HepG2 (cell line): ENCODE measurements at regions not wholly inside any gene's neighbourhood (a gene's known extent, or its start where the extent isn't known, plus 50 kb on each side); places are given as distances from the start of the nearest gene placed in this dataset.

Experiments used
- ATAC-seq: fragments of 200-7000 bp; cut with Tn5 transposase; 3 replicates; pipeline ENCODE4 v1.9.1; 2020; ENCODE audit warnings: mild to moderate bottlenecking, moderate library complexity
- BruUV-seq: library from RNA; stranded (reverse); fragments of 400-500 nt; replicated peaks from 2 replicates; lab custom pipeline; 2021; lab: Mats Ljungman, UMichigan
- CTCF ChIA-PET: fragments of 300-600 bp; formaldehyde crosslinking; extraction: SDS; loops from one replicate; lab custom pipeline; 2021; ENCODE audit warnings: low total read pairs, inconsistent platforms, low intra/inter-chr PET ratio; lab: Yijun Ruan, JAX
- POLR2A ChIA-PET: fragments of 350-600 bp; sonication (Branson Sonifier 250); formaldehyde crosslinking; loops from one replicate; lab custom pipeline; 2020; ENCODE audit warnings: antibody characterized with exemption, inconsistent platforms; lab: Yijun Ruan, JAX
- DNase-seq: peaks from one replicate; pipeline ENCODE4 v3.0.0-alpha.2; 2015; ENCODE audit warnings: low spot score
- FAIRE-seq: peaks from 3 replicates; lab custom pipeline; 2011; peaks lifted over from hg19 to GRCh38; lab: Jason Lieb, UNC
- H2AFZ ChIP-seq: one replicate; pipeline ENCODE4 v1.6.1; 2011; ENCODE audit warnings: low read length, inconsistent platforms
- H3K27ac ChIP-seq: fragments of 300-600 bp; 3 replicates; pipeline ENCODE4 v1.8.0; 2011; ENCODE audit warnings: mixed run types, mild to moderate bottlenecking, mixed read lengths, low read length, inconsistent platforms; ENCODE audit not compliant: insufficient read depth; ENCODE audit errors: extremely low read length
- H3K27me3 ChIP-seq, 2 experiments: fragments of 200-600 bp in 1 of 2; 2 replicates in 1 of 2; 3 replicates in 1 of 2; pipeline versions ENCODE4 v1.6.0 to v1.8.0; 2011; ENCODE audit warnings: low read length in 2 of 2, mild to moderate bottlenecking in 2 of 2, moderate library complexity in 2 of 2, inconsistent platforms in 1 of 2; ENCODE audit not compliant: insufficient read depth in 2 of 2, control insufficient read depth in 1 of 2
- H3K36me3 ChIP-seq, 2 experiments: fragments of 200-600 bp in 1 of 2; replicated peaks in 1 of 2; 2 replicates in 1 of 2; 3 replicates in 1 of 2; pipeline versions ENCODE4 v1.5.1 to v1.8.0; 2011; ENCODE audit warnings: low read length in 2 of 2, inconsistent platforms in 1 of 2; ENCODE audit not compliant: insufficient read depth in 2 of 2, control insufficient read depth in 1 of 2
- H3K4me1 ChIP-seq: 2 replicates; pipeline ENCODE4 v1.5.1; 2012; ENCODE audit warnings: low read length, inconsistent platforms; ENCODE audit not compliant: insufficient read depth
- H3K4me2 ChIP-seq: 2 replicates; pipeline ENCODE4 v1.6.0; 2011; ENCODE audit warnings: low read depth, low read length, inconsistent platforms
- H3K4me3 ChIP-seq, 3 experiments: fragments of 200-600 bp in 1 of 3; sonication (generic), shearing (Covaris generic) in 1 of 3; replicated peaks in 1 of 3; 2 replicates each; pipeline ENCODE4 v1.5.1; 2011 to 2016; ENCODE audit warnings: low read length in 3 of 3, inconsistent platforms in 2 of 3, low read depth in 2 of 3, mild to moderate bottlenecking in 2 of 3, control low read depth in 1 of 3, mixed read lengths in 1 of 3; ENCODE audit not compliant: insufficient read depth in 1 of 3
- H3K79me2 ChIP-seq: one replicate; pipeline ENCODE4 v1.6.1; 2011; ENCODE audit warnings: low read length, inconsistent platforms; ENCODE audit not compliant: insufficient read depth
- H3K9ac ChIP-seq: 2 replicates; pipeline ENCODE4 v1.6.0; 2011; ENCODE audit warnings: mild to moderate bottlenecking, low read depth, low read length, inconsistent platforms; ENCODE audit not compliant: insufficient read depth
- H3K9me3 ChIP-seq: 2 replicates; pipeline ENCODE4 v1.5.1; 2012; ENCODE audit warnings: mild to moderate bottlenecking, low read length
- H4K20me1 ChIP-seq: 2 replicates; pipeline ENCODE4 v1.6.0; 2011; ENCODE audit warnings: inconsistent platforms, mild to moderate bottlenecking, low read length, moderate library complexity; ENCODE audit not compliant: insufficient read depth
- FOXC1 ChIP-seq: sonication (generic); formaldehyde crosslinking; IDR thresholded peaks from 2 replicates; pipeline ENCODE4 v1.8.0; 2022; ENCODE audit warnings: mild to moderate bottlenecking, missing genetic modification reagents, borderline replicate concordance
- HES4 ChIP-seq: sonication (generic); formaldehyde crosslinking; IDR thresholded peaks from 2 replicates; pipeline ENCODE4 v1.9.0; 2021; ENCODE audit warnings: mild to moderate bottlenecking, missing genetic modification reagents, borderline replicate concordance
- MED13 ChIP-seq: sonication (generic); formaldehyde crosslinking; IDR thresholded peaks from 2 replicates; pipeline ENCODE4 v1.5.0; 2020; ENCODE audit warnings: missing genetic modification reagents
- PAX8 ChIP-seq: sonication (generic); formaldehyde crosslinking; IDR thresholded peaks from 2 replicates; pipeline ENCODE4 v1.8.0; 2022; ENCODE audit warnings: mild to moderate bottlenecking, missing genetic modification reagents, borderline replicate concordance
- ZNF317 ChIP-seq: sonication (generic); formaldehyde crosslinking; IDR thresholded peaks from 2 replicates; pipeline ENCODE4 v1.5.0; 2020; ENCODE audit warnings: mild to moderate bottlenecking, missing genetic modification reagents
- ZNF431 ChIP-seq: sonication (generic); formaldehyde crosslinking; IDR thresholded peaks from 2 replicates; pipeline ENCODE4 v1.9.0; 2022; ENCODE audit warnings: missing genetic modification reagents, low read depth, mild to moderate bottlenecking, borderline replicate concordance
- ZNF572 ChIP-seq: sonication (generic); formaldehyde crosslinking; IDR thresholded peaks from 2 replicates; pipeline ENCODE4 v1.5.1; 2020; ENCODE audit warnings: mild to moderate bottlenecking, missing genetic modification reagents
- ZNF691 ChIP-seq: sonication (generic); formaldehyde crosslinking; IDR thresholded peaks from 2 replicates; pipeline ENCODE4 v1.4.0; 2020; ENCODE audit warnings: missing genetic modification reagents, low read depth, mild to moderate bottlenecking, borderline replicate concordance
- WGBS: methylation state at CpG from one replicate; pipeline ENCODE4 v1.1.6; 2017; ENCODE audit warnings: low lambda C conversion rate; 5-methylcytosine and 5-hydroxymethylcytosine counted together
- in situ Hi-C: cut with HindIII; loops from 2 replicates; pipeline ENCODE4 v1.10.0; 2017; ENCODE audit warnings: low pct_unique_long_range_greater_than_20kb; ENCODE audit not compliant: extremely low pct_ligation_motif_present
- intact Hi-C: fragments of 100-400 bp; cut with micrococcal nuclease; formaldehyde crosslinking; loops from one replicate; pipeline ENCODE4 v1.10.0; 2022; ENCODE audit not compliant: unreplicated experiment
- TF ChIP-seq, protein P1 (sequence below): sonication (generic); formaldehyde crosslinking; IDR thresholded peaks from 2 replicates; pipeline ENCODE4 v1.8.0; 2022; ENCODE audit warnings: mild to moderate bottlenecking, missing genetic modification reagents, moderate library complexity

GRCh38 chr17:43332230-43332629 lies 66.6 kb upstream of the ARL4D start:
- peaks cover 42% of the 10 kb centered on the region for H3K4me1 ChIP-seq
- POLR2A ChIA-PET = interaction anchor here (0.6 to 3.3 kb wide), 2 partner anchors 36 to 152 kb away, joined by 3 to 46 read pairs; partner anchors contain the start of gene DHX8

More at GRCh38 chr17:43332230-43332629, 66.6 kb upstream of the ARL4D start:
- Histone ChIP-seq H4K20me1 (no peaks in the 10 kb centered on the region), H3K27me3 (no peaks in the 10 kb centered on the region), H3K79me2 (no peaks in the 10 kb centered on the region), H2AFZ (no peak overlapping the region), H3K9ac (no peak overlapping the region), H3K36me3 (no peaks in the 10 kb centered on the region), H3K4me2 (no peak overlapping the region), H3K27ac (no peak overlapping the region), H3K4me3 (no peak overlapping the region), H3K9me3 (no peaks in the 10 kb centered on the region)
- CTCF ChIA-PET = no interaction called here
- in situ Hi-C loops = no loop called here
- TF ChIP-seq ZNF691 (CRISPR knock-in tag) (no peak), PAX8 (CRISPR knock-in tag) (no peak), ZNF317 (no peak), ZNF572 (CRISPR knock-in tag) (no peak), HES4 (no peak), FOXC1 (CRISPR knock-in tag) (no peak), ZNF431 (CRISPR knock-in tag) (no peak), MED13 (CRISPR knock-in tag) (no peak)
- TF ChIP-seq, protein P1, sequence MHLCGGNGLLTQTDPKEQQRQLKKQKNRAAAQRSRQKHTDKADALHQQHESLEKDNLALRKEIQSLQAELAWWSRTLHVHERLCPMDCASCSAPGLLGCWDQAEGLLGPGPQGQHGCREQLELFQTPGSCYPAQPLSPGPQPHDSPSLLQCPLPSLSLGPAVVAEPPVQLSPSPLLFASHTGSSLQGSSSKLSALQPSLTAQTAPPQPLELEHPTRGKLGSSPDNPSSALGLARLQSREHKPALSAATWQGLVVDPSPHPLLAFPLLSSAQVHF (CRISPR knock-in tag) = no peak
- BruUV-seq = no TSS peak
- WGBS = 68% methylated on average over 6 of the region's 6 CpGs
- no peak for ATAC-seq
- FAIRE-seq = no peak
- intact Hi-C loops = loop anchor here (5.0 kb wide), 1 partner anchor 310 kb away; the partner anchor contains the start of gene VAT1
- no peak for DNase-seq
